CD14-positive monocyte (primary cell): ENCODE measurements at regions not wholly inside any gene's neighbourhood (a gene's known extent, or its start where the extent isn't known, plus 50 kb on each side); places are given as distances from the start of the nearest gene placed in this dataset.

Experiments used
- DNase-seq, 3 donors: peaks; one replicate each; pipeline ENCODE4 v3.0.0-alpha.2; 2011 to 2022
- H2AFZ ChIP-seq: 2 replicates; pipeline ENCODE4 v1.6.0; 2012; ENCODE audit warnings: mild to moderate bottlenecking, low read depth, low read length, inconsistent platforms; ENCODE audit not compliant: insufficient read depth, poor library complexity, severe bottlenecking
- H3K27ac ChIP-seq, 2 donors: 1 replicate in 1 of 2; 2 replicates in 1 of 2; pipeline ENCODE4 v1.5.1; 2012 to 2013; ENCODE audit warnings: low read length in 2 of 2, control low read depth in 1 of 2, inconsistent platforms in 1 of 2, low read depth in 1 of 2, mild to moderate bottlenecking in 1 of 2
- H3K27me3 ChIP-seq, 2 donors: one replicate each; pipeline versions ENCODE4 v1.6.0 to v1.6.1; 2011 to 2013; ENCODE audit warnings: low read length in 2 of 2; ENCODE audit not compliant: control insufficient read depth in 2 of 2, insufficient read depth in 2 of 2
- H3K36me3 ChIP-seq, 2 donors: replicated peaks in 1 of 2; 1 replicate in 1 of 2; 2 replicates in 1 of 2; pipeline versions ENCODE4 v1.5.1 to v1.6.1; 2012 to 2013; ENCODE audit warnings: low read length in 2 of 2, control low read depth in 1 of 2, inconsistent platforms in 1 of 2, mild to moderate bottlenecking in 1 of 2; ENCODE audit not compliant: insufficient read depth in 2 of 2, control insufficient read depth in 1 of 2
- H3K4me1 ChIP-seq, 2 donors: 1 replicate in 1 of 2; 2 replicates in 1 of 2; pipeline versions ENCODE4 v1.5.1 to v1.6.1; 2012 to 2013; ENCODE audit warnings: low read length in 2 of 2, control low read depth in 1 of 2, inconsistent platforms in 1 of 2, mild to moderate bottlenecking in 1 of 2, moderate library complexity in 1 of 2; ENCODE audit not compliant: insufficient read depth in 2 of 2, control insufficient read depth in 1 of 2
- H3K4me2 ChIP-seq: replicated peaks from 2 replicates; pipeline ENCODE3; 2012; ENCODE audit warnings: low read length, moderate library complexity, mild to moderate bottlenecking; ENCODE audit not compliant: poor library complexity, severe bottlenecking; ENCODE audit errors: extremely low read depth
- H3K4me3 ChIP-seq, 3 experiments: fragments of 200-600 bp in 1 of 3; sonication (generic) in 1 of 3; replicated peaks in 1 of 3; 1 replicate in 2 of 3; 2 replicates in 1 of 3; pipeline ENCODE4 v1.5.1; 2011 to 2013; ENCODE audit warnings: low read length in 3 of 3, mild to moderate bottlenecking in 3 of 3, control low read depth in 2 of 3, low read depth in 2 of 3, inconsistent platforms in 1 of 3, moderate library complexity in 1 of 3
- H3K79me2 ChIP-seq: 2 replicates; pipeline ENCODE4 v1.6.0; 2012; ENCODE audit warnings: mild to moderate bottlenecking, control low read depth, inconsistent platforms, low read length, moderate library complexity; ENCODE audit not compliant: insufficient read depth
- H3K9ac ChIP-seq: 2 replicates; pipeline ENCODE4 v1.6.0; 2017; ENCODE audit warnings: low read length, mild to moderate bottlenecking; ENCODE audit not compliant: insufficient read depth, poor library complexity, severe bottlenecking
- H3K9me3 ChIP-seq, 2 donors: replicated peaks in 1 of 2; 1 replicate in 1 of 2; 2 replicates in 1 of 2; pipeline versions ENCODE4 v1.5.1 to v1.6.1; 2012 to 2013; ENCODE audit warnings: low read length in 2 of 2, control low read depth in 1 of 2; ENCODE audit not compliant: control insufficient read depth in 1 of 2, insufficient read depth in 1 of 2
- H4K20me1 ChIP-seq: 2 replicates; pipeline ENCODE4 v1.6.0; 2012; ENCODE audit warnings: mild to moderate bottlenecking, low read length, control low read depth, moderate library complexity; ENCODE audit not compliant: insufficient read depth
- H3K27ac Mint-ChIP-seq, 7 donors: one replicate each; pipeline ENCODE4 v1.8.0; 2020; ENCODE audit warnings: mild to moderate bottlenecking in 7 of 7, mixed read lengths in 7 of 7, moderate library complexity in 6 of 7, inconsistent platforms in 2 of 7
- H3K27me3 Mint-ChIP-seq, 3 donors: one replicate each; pipeline ENCODE4 v1.8.0; 2021 to 2022; ENCODE audit warnings: low read depth in 3 of 3, mild to moderate bottlenecking in 3 of 3, mixed read lengths in 3 of 3, moderate library complexity in 3 of 3, inconsistent platforms in 1 of 3
- H3K36me3 Mint-ChIP-seq, 2 donors: one replicate each; pipeline ENCODE4 v1.8.0; 2020; ENCODE audit warnings: mixed read lengths in 2 of 2, inconsistent platforms in 1 of 2, mild to moderate bottlenecking in 1 of 2
- H3K4me1 Mint-ChIP-seq: one replicate; pipeline ENCODE4 v1.8.0; 2020; ENCODE audit warnings: mild to moderate bottlenecking, mixed read lengths
- H3K4me3 Mint-ChIP-seq, 2 donors: one replicate each; pipeline ENCODE4 v1.8.0; 2020; ENCODE audit warnings: mild to moderate bottlenecking in 2 of 2, mixed read lengths in 2 of 2, moderate library complexity in 1 of 2
- H3K9me3 Mint-ChIP-seq, 7 donors: one replicate each; pipeline ENCODE4 v1.8.0; 2020 to 2022; ENCODE audit warnings: mixed read lengths in 7 of 7, mild to moderate bottlenecking in 6 of 7, moderate library complexity in 6 of 7, inconsistent platforms in 2 of 7
- CTCF ChIP-seq: fragments of 200-600 bp; IDR thresholded peaks from one replicate; pipeline ENCODE4 v1.8.0; 2022; ENCODE audit warnings: antibody characterized with exemption, mild to moderate bottlenecking
- WGBS: methylation state at CpG from one replicate; pipeline ENCODE4 v1.1.5; 2013; ENCODE audit warnings: missing lambda C conversion rate; ENCODE audit not compliant: insufficient coverage; 5-methylcytosine and 5-hydroxymethylcytosine counted together
- intact Hi-C, 2 donors: fragments of 100-400 bp; cut with micrococcal nuclease; formaldehyde crosslinking; loops; one replicate each; pipeline versions ENCODE4 v1.15.0 to v1.15.1; 2023

GRCh38 chr12:126067626-126068329 is 1002.5 kb downstream of the AACS start:
- Histone ChIP-seq H3K4me1 (no peaks in the 10 kb centered on the region), H3K9me3 (no peaks in the 10 kb centered on the region), H4K20me1 (no peaks in the 10 kb centered on the region), H3K36me3 (no peaks in the 10 kb centered on the region), H3K4me2 (no peak overlapping the region), H3K9ac (no peak overlapping the region), H3K27me3 (no peaks in the 10 kb centered on the region), H2AFZ (no peak overlapping the region), H3K4me3 (no peak overlapping the region), H3K79me2 (no peaks in the 10 kb centered on the region), H3K27ac (no peak overlapping the region)
- no peaks in the 10 kb centered on the region for H3K36me3 Mint-ChIP-seq
- no peak for DNase-seq
- peaks cover 0 to 1% (median 0%) of the 10 kb centered on the region in 3 donors for H3K27me3 Mint-ChIP-seq
- peaks cover 0 to 11% (median 5%) of the 10 kb centered on the region in 7 donors for H3K9me3 Mint-ChIP-seq
- no peak overlapping the region for H3K27ac Mint-ChIP-seq
- no peak for TF ChIP-seq CTCF
- H3K4me3 Mint-ChIP-seq = no peak overlapping the region
- intact Hi-C loops = no loop called here
- H3K4me1 Mint-ChIP-seq = no peaks in the 10 kb centered on the region
- no CpG with 5 or more reads among the region's 3 CpGs for WGBS

- no peaks in the 10 kb centered on the region for H3K9me3 ChIP-seq
- no peaks in the 10 kb centered on the region for H3K27me3 ChIP-seq
- no peaks in the 10 kb centered on the region for H3K27me3 Mint-ChIP-seq
- H3K27ac Mint-ChIP-seq = peak overlapping the region in 1 of 7 donors; percentile 76
- no peak overlapping the region for H2AFZ ChIP-seq
- H4K20me1 ChIP-seq = no peaks in the 10 kb centered on the region
- DNase-seq = peak in 2 of 3 donors; percentile 2 to 5
- no peak overlapping the region for H3K4me2 ChIP-seq
- H3K9me3 Mint-ChIP-seq = peaks cover 3 to 15% (median 6%) of the 10 kb centered on the region in 7 donors
- H3K9ac ChIP-seq = no peak overlapping the region
- no peaks in the 10 kb centered on the region for H3K36me3 Mint-ChIP-seq
- H3K27ac ChIP-seq = no peak overlapping the region
- no peak overlapping the region for H3K4me3 Mint-ChIP-seq
- no peaks in the 10 kb centered on the region for H3K4me1 Mint-ChIP-seq
- intact Hi-C loops = no loop called here
- H3K4me1 ChIP-seq = no peaks in the 10 kb centered on the region
- TF ChIP-seq CTCF = peak; percentile 68
- no peaks in the 10 kb centered on the region for H3K79me2 ChIP-seq
- no peaks in the 10 kb centered on the region for H3K36me3 ChIP-seq
- WGBS = 28% methylated on average over 3 of the region's 4 CpGs
- no peak overlapping the region for H3K4me3 ChIP-seq
These were observed 1004.4 kb downstream of the AACS start for GRCh38 chr12:126069549-126070165.
